ENCODE measurements at regions not wholly inside any gene's neighbourhood (a gene's known extent, or its start where the extent isn't known, plus 50 kb on each side); places are given as distances from the start of the nearest gene placed in this dataset.
A peak's percentile ranks its signal among the peaks of the same experiment; 100 is the strongest.

DNA sequence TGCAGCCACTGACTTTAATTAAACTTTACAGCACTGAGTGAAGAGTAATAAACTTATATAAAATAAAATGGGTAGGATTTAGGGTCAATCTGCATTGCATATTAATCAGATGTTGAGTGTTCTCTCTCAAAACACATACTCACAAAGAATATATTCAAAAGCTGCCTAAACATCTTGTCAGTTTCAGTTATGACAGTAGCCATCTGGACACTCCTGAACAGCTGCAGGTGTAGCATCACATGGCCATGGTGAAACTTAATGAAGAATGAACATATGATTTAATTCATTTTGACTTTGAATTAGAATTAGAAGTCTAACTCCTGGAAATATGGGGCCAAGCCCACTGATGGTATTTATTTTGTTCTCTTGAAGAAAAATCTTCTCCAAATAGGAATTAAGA lies 684.3 kb upstream of the RAG2 start:
- H3K4me1 Mint-ChIP-seq = peaks cover 28% of the 10 kb centered on the region
- no peak overlapping the region for H3K4me3 Mint-ChIP-seq
- H3K36me3 ChIP-seq (ENCODE audit: control insufficient read depth, insufficient read depth, low read length) = no peaks in the 10 kb centered on the region
- no peak overlapping the region for H3K27ac Mint-ChIP-seq
- no peaks in the 10 kb centered on the region for H3K9me3 Mint-ChIP-seq
- no peak overlapping the region for H3K9ac ChIP-seq (ENCODE audit: extremely low read depth, low read length, poor library complexity, severe bottlenecking)
- no peaks in the 10 kb centered on the region for H3K27me3 Mint-ChIP-seq (ENCODE audit: insufficient read depth)
- TF ChIP-seq, protein P1, sequence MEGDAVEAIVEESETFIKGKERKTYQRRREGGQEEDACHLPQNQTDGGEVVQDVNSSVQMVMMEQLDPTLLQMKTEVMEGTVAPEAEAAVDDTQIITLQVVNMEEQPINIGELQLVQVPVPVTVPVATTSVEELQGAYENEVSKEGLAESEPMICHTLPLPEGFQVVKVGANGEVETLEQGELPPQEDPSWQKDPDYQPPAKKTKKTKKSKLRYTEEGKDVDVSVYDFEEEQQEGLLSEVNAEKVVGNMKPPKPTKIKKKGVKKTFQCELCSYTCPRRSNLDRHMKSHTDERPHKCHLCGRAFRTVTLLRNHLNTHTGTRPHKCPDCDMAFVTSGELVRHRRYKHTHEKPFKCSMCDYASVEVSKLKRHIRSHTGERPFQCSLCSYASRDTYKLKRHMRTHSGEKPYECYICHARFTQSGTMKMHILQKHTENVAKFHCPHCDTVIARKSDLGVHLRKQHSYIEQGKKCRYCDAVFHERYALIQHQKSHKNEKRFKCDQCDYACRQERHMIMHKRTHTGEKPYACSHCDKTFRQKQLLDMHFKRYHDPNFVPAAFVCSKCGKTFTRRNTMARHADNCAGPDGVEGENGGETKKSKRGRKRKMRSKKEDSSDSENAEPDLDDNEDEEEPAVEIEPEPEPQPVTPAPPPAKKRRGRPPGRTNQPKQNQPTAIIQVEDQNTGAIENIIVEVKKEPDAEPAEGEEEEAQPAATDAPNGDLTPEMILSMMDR (conservative IDR thresholded peaks at IDR 0.05) = no peak
- H3K9me3 ChIP-seq (ENCODE audit: control insufficient read depth, low read length) = no peaks in the 10 kb centered on the region
- DNase-seq = no peak
- H3K4me1 ChIP-seq (ENCODE audit: control insufficient read depth, insufficient read depth, low read length) = peaks cover 10% of the 10 kb centered on the region
- no peak overlapping the region for H3K4me3 ChIP-seq (ENCODE audit: low read length)
- no peaks in the 10 kb centered on the region for H3K27me3 ChIP-seq (ENCODE audit: control insufficient read depth, insufficient read depth, low read length, poor library complexity, severe bottlenecking)
- H3K36me3 Mint-ChIP-seq (ENCODE audit: low read depth) = no peaks in the 10 kb centered on the region
- no peak overlapping the region for H3K27ac ChIP-seq (ENCODE audit: low read depth, low read length)

DNA sequence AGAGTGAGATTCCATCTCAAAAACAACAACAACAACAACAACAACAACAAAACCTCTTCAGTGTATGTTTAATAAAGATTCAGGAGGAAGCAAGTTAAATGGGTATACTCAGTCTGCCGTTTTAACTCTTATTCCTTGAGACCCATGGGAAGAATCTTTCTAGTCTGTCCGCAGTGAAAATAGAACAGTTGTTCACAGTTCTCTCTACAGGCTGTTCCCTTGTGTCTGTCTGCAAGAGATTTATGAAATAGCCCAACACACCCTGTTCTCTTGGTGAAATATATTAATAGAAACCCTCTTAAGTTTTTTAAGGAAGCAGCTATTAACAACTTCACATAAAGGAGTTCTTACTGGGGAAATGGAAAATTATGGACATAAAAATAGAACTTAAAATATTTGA lies 682.2 kb upstream of the RAG2 start:
- no peaks in the 10 kb centered on the region for H3K36me3 ChIP-seq (ENCODE audit: control insufficient read depth, insufficient read depth, low read length)
- H3K27me3 ChIP-seq (ENCODE audit: control insufficient read depth, insufficient read depth, low read length, poor library complexity, severe bottlenecking) = no peaks in the 10 kb centered on the region
- H3K4me1 ChIP-seq (ENCODE audit: control insufficient read depth, insufficient read depth, low read length) = peaks cover 10% of the 10 kb centered on the region
- no peak overlapping the region for H3K9ac ChIP-seq (ENCODE audit: extremely low read depth, low read length, poor library complexity, severe bottlenecking)
- TF ChIP-seq, protein P1 (conservative IDR thresholded peaks at IDR 0.05) = no peak
- H3K27me3 Mint-ChIP-seq (ENCODE audit: insufficient read depth) = no peaks in the 10 kb centered on the region
- no peak overlapping the region for H3K4me3 Mint-ChIP-seq
- H3K4me3 ChIP-seq (ENCODE audit: low read length) = no peak overlapping the region
- no peaks in the 10 kb centered on the region for H3K9me3 ChIP-seq (ENCODE audit: control insufficient read depth, low read length)
- peaks cover 48% of the 10 kb centered on the region for H3K4me1 Mint-ChIP-seq
- H3K9me3 Mint-ChIP-seq = no peaks in the 10 kb centered on the region
- 94 to 100% methylated on average over 2 of the region's 2 CpGs for WGBS, 2 experiments (ENCODE audit: insufficient coverage in 1 of 2, insufficient read length in 1 of 2)
- H3K27ac ChIP-seq (ENCODE audit: low read depth, low read length) = no peak overlapping the region
- H3K36me3 Mint-ChIP-seq (ENCODE audit: low read depth) = no peaks in the 10 kb centered on the region
- DNase-seq = no peak
- peak overlapping the region; percentile 45 for H3K27ac Mint-ChIP-seq

DNA sequence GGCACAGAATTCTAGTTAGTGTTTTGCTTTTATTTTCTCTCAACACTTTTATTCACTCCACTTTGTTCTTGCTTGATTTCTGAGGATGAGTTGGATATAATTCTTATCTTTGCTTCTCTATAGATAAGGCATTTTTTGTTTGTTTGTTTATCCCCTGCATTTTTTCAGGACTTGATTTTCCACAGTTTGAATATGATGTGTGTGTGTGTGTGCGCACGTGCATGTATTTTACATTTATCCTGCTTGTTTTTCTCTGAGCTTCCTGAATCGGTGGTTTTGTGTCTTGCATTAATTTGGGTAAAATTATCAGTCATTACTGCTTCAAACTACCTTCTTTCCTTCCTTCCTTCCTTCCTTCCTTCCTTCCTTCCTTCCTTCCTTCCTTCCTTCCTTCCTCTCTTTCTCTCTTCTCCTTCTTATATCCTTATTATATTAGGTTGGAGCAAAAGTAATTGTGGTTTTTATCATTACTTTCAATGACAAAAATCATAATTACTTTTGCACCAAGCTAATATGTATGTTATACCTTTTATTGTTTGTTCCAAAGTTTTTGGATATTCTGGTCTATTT lies 679.9 kb upstream of the RAG2 start:
- Mint-ChIP-seq H3K36me3 (ENCODE audit: low read depth) (no peaks in the 10 kb centered on the region), H3K4me1 (peaks cover 48% of the 10 kb centered on the region), H3K9me3 (no peaks in the 10 kb centered on the region), H3K4me3 (no peak overlapping the region), H3K27ac (no peak overlapping the region), H3K27me3 (ENCODE audit: insufficient read depth) (no peaks in the 10 kb centered on the region)
- H3K4me3 ChIP-seq (ENCODE audit: low read length) = no peak overlapping the region
- no peaks in the 10 kb centered on the region for H3K27me3 ChIP-seq (ENCODE audit: control insufficient read depth, insufficient read depth, low read length, poor library complexity, severe bottlenecking)
- H3K9ac ChIP-seq (ENCODE audit: extremely low read depth, low read length, poor library complexity, severe bottlenecking) = no peak overlapping the region
- TF ChIP-seq, protein P1 (conservative IDR thresholded peaks at IDR 0.05) = no peak
- no peak for DNase-seq
- H3K4me1 ChIP-seq (ENCODE audit: control insufficient read depth, insufficient read depth, low read length) = peaks cover 10% of the 10 kb centered on the region
- H3K36me3 ChIP-seq (ENCODE audit: control insufficient read depth, insufficient read depth, low read length) = no peaks in the 10 kb centered on the region
- no peaks in the 10 kb centered on the region for H3K9me3 ChIP-seq (ENCODE audit: control insufficient read depth, low read length)
- no peak overlapping the region for H3K27ac ChIP-seq (ENCODE audit: low read depth, low read length)
- WGBS, 2 experiments (ENCODE audit: insufficient coverage in 1 of 2, insufficient read length in 1 of 2) = 100% methylated on average over 3 of the region's 3 CpGs; no CpG with 5 or more reads in 1 of the 2 experiments
